GM23248 (cell line): ENCODE measurements at regions not wholly inside any gene's neighbourhood (a gene's known extent, or its start where the extent isn't known, plus 50 kb on each side); places are given as distances from the start of the nearest gene placed in this dataset.

Source experiments
- EZH2 ChIP-seq: fragments of 200-600 bp; sonication (generic); IDR thresholded peaks from 2 replicates; pipeline ENCODE4 v1.6.1; 2018; ENCODE audit warnings: antibody characterized with exemption, mild to moderate bottlenecking; ENCODE audit not compliant: insufficient read depth, poor library complexity, severe bottlenecking
- EZH2phosphoT487 ChIP-seq: fragments of 200-600 bp; sonication (generic); IDR thresholded peaks from 2 replicates; pipeline ENCODE4 v1.6.1; 2018; ENCODE audit warnings: antibody characterized with exemption, moderate library complexity, mild to moderate bottlenecking, low read depth; ENCODE audit not compliant: insufficient read depth

DNA sequence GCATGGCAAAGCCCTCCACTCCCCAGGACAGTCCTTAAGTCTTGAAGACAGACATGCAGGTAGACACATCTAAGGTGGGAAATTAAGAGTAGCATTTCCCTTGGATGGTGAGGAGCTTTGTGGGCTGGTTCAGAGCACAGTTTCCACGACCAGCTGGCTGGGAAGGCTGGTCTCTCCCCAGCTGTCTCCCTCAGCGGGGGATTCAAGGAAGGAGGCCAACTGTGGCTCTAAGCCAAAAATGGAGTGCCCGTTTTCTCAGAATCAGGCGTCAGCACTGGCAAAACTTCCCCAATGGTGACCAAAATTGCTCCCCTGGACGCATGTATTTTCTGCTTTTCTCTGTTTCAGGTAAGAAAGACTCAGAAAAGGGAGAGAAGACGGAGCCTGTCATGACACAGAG lies 230.6 kb upstream of the FZD8 start:
- TF ChIP-seq EZH2: no peak
- TF ChIP-seq EZH2phosphoT487: no peak
